Suprapubic skin (tissue), 4 donors: ENCODE measurements at regions not wholly inside any gene's neighbourhood (a gene's known extent, or its start where the extent isn't known, plus 50 kb on each side); places are given as distances from the start of the nearest gene placed in this dataset.
A peak's percentile ranks its signal among the peaks of the same experiment; 100 is the strongest.
"Not testable (repeated sequence)": the region's sequence is repeated elsewhere in the genome, so short reads cannot be mapped to it uniquely, and the experiment has no call there.

Experiments
- DNase-seq, 2 donors: peaks; one replicate each; pipeline ENCODE4 v3.0.0-alpha.2; 2019; ENCODE audit warnings: low spot score in 2 of 2
- H3K27ac ChIP-seq: fragments of 200-600 bp; sonication (generic); one replicate; pipeline ENCODE4 v1.5.1; 2019
- H3K27me3 ChIP-seq: fragments of 200-600 bp; sonication (generic); one replicate; pipeline ENCODE4 v1.5.1; 2019
- H3K36me3 ChIP-seq: fragments of 200-600 bp; sonication (generic); one replicate; pipeline ENCODE4 v1.5.1; 2019
- H3K4me1 ChIP-seq: fragments of 200-600 bp; sonication (generic); one replicate; pipeline ENCODE4 v1.5.1; 2019
- H3K4me3 ChIP-seq: fragments of 200-600 bp; sonication (generic); one replicate; pipeline ENCODE4 v1.5.1; 2019; ENCODE audit warnings: mild to moderate bottlenecking
- H3K9me3 ChIP-seq: fragments of 200-600 bp; sonication (generic); one replicate; pipeline ENCODE4 v1.5.1; 2019
- CTCF ChIP-seq, 2 donors: fragments of 200-600 bp in 1 of 2; fragments of 450-650 bp in 1 of 2; sonication (generic) in 1 of 2; IDR thresholded peaks; one replicate each; pipeline ENCODE4 v1.5.1; 2016 to 2019; ENCODE audit warnings: antibody characterized with exemption in 2 of 2, mild to moderate bottlenecking in 1 of 2, moderate library complexity in 1 of 2
- EP300 ChIP-seq: sonication (generic); formaldehyde crosslinking; IDR thresholded peaks from one replicate; pipeline ENCODE4 v1.6.1; 2017; ENCODE audit warnings: antibody characterized with exemption
- POLR2A ChIP-seq, 2 donors: fragments of 450-650 bp; IDR thresholded peaks; one replicate each; pipeline ENCODE4 v1.6.1; 2017; ENCODE audit warnings: antibody characterized with exemption in 2 of 2, mild to moderate bottlenecking in 2 of 2, moderate library complexity in 2 of 2
- POLR2AphosphoS5 ChIP-seq, 3 donors: sonication (generic); formaldehyde crosslinking; IDR thresholded peaks; one replicate each; pipeline ENCODE4 v1.6.1; 2017; ENCODE audit warnings: antibody characterized with exemption in 3 of 3
- WGBS: methylation state at CpG from one replicate; pipeline ENCODE4 v1.1.5; 2018; 5-methylcytosine and 5-hydroxymethylcytosine counted together

GRCh38 chr13:76292726-76293125 is 593.5 kb downstream of the KCTD12 start:
- WGBS, result 83% methylated on average over 3 of the region's 3 CpGs
- no peaks in the 10 kb centered on the region for H3K9me3 ChIP-seq
- no peak for TF ChIP-seq POLR2AphosphoS5 (IDR thresholded peaks at IDR 0.05)
- no peak for TF ChIP-seq EP300
- no peak for TF ChIP-seq CTCF (IDR thresholded peaks at IDR 0.05)
- TF ChIP-seq POLR2A (IDR thresholded peaks at IDR 0.05), result no peak
- H3K27ac ChIP-seq, result no peak overlapping the region
- no peaks in the 10 kb centered on the region for H3K4me1 ChIP-seq
- no peak overlapping the region for H3K4me3 ChIP-seq
- no peak for DNase-seq
- no peaks in the 10 kb centered on the region for H3K36me3 ChIP-seq
- no peaks in the 10 kb centered on the region for H3K27me3 ChIP-seq

DNA sequence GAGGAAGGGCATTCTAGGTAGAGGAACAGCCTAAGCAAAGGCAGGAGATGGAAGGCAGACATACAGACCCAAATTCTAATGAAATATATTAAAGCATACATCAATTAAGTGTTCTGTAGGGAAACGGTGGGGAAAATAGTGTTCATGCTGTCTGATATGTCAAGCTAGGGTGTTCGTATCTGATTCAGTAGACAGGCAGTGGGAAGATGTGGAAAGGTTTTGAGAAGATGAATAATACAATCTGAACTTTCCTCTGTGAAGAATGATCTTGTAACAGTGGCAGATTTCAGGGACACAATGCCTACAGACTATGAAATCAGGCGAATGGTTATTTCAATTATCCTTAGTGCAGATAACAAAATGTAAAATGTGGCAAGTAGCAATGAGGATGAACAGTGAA is 594.2 kb downstream of the KCTD12 start:
- no peaks in the 10 kb centered on the region for H3K36me3 ChIP-seq
- no peak overlapping the region for H3K27ac ChIP-seq
- H3K27me3 ChIP-seq, result no peaks in the 10 kb centered on the region
- no peaks in the 10 kb centered on the region for H3K4me1 ChIP-seq
- no peak for TF ChIP-seq POLR2AphosphoS5 (IDR thresholded peaks at IDR 0.05)
- TF ChIP-seq POLR2A (IDR thresholded peaks at IDR 0.05), result no peak
- no peak for TF ChIP-seq CTCF (IDR thresholded peaks at IDR 0.05)
- no peak for TF ChIP-seq EP300
- H3K9me3 ChIP-seq, result no peaks in the 10 kb centered on the region
- no peak for DNase-seq
- no peak overlapping the region for H3K4me3 ChIP-seq
- WGBS, result 89% methylated on average over 3 of the region's 3 CpGs

DNA sequence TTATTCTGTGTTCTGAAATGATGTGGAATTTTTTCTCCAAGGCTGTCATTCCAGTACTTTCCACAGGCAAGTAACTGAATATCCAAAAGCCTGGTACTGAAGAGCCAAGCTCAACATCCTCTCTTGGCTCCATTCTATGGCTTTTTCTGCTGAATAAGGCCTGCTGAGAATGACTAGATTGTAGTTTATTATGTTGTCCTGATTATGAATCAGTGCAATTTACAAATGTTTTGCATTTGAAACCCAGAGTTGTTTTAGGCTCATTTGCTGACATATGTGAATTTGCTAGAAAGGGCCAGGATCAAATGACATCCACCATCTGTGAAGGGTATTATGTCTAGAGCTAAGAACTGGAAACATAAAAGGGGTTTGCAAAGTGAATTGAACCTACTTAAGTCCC is 596.6 kb downstream of the KCTD12 start:
- TF ChIP-seq CTCF (IDR thresholded peaks at IDR 0.05) (no peak), POLR2A (IDR thresholded peaks at IDR 0.05) (no peak), POLR2AphosphoS5 (IDR thresholded peaks at IDR 0.05) (no peak), EP300 (no peak)
- H3K27me3 ChIP-seq, result no peaks in the 10 kb centered on the region
- H3K4me1 ChIP-seq, result no peaks in the 10 kb centered on the region
- no peak overlapping the region for H3K4me3 ChIP-seq
- no peak for DNase-seq
- no peaks in the 10 kb centered on the region for H3K9me3 ChIP-seq
- H3K27ac ChIP-seq, result no peak overlapping the region
- no peaks in the 10 kb centered on the region for H3K36me3 ChIP-seq

- Histone ChIP-seq H3K27ac (peak overlapping the region; percentile 57), H3K9me3 (no peaks in the 10 kb centered on the region), H3K36me3 (no peaks in the 10 kb centered on the region), H3K4me1 (no peaks in the 10 kb centered on the region), H3K27me3 (no peaks in the 10 kb centered on the region), H3K4me3 (no peak overlapping the region)
- TF ChIP-seq EP300 (no peak), POLR2AphosphoS5 (IDR thresholded peaks at IDR 0.05) (no peak), POLR2A (IDR thresholded peaks at IDR 0.05) (no peak), CTCF (IDR thresholded peaks at IDR 0.05) (no peak)
- no peak for DNase-seq
- WGBS, result 60% methylated on average over 4 of the region's 4 CpGs
Observed at GRCh38 chr13:76286178-76286577, 600.0 kb downstream of the KCTD12 start.

GRCh38 chr13:76285463-76285862 is 600.7 kb downstream of the KCTD12 start:
- no peak for TF ChIP-seq EP300
- TF ChIP-seq POLR2AphosphoS5 (IDR thresholded peaks at IDR 0.05), result no peak
- TF ChIP-seq POLR2A (IDR thresholded peaks at IDR 0.05), result no peak
- no peak for TF ChIP-seq CTCF (IDR thresholded peaks at IDR 0.05)
- no peaks in the 10 kb centered on the region for H3K36me3 ChIP-seq
- WGBS, result 90% methylated on average over 6 of the region's 6 CpGs
- DNase-seq, result no peak
- no peak overlapping the region for H3K4me3 ChIP-seq
- H3K27me3 ChIP-seq, result no peaks in the 10 kb centered on the region
- no peaks in the 10 kb centered on the region for H3K4me1 ChIP-seq
- H3K27ac ChIP-seq, result peak overlapping the region; percentile 57
- no peaks in the 10 kb centered on the region for H3K9me3 ChIP-seq

DNA sequence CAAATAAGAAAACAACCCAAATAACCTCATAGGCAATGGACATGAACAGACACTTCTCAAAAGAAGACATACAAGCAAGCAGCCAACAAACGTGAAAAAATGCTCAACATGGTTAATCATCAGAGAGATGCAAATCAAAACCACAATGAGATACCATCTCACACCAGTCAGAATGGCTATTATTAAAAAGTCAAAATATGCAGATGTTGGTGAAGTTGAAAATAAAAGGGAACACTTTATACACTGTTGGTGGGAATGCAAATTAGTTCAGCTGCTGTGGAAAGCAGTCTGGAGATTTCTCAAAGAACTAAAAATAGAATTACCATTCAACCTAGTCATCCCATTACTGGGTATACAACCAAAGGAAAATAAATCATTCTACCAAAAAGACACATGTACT is 606.4 kb downstream of the KCTD12 start:
- not testable (repeated sequence) for H3K4me1 ChIP-seq, H3K9me3 ChIP-seq, H3K36me3 ChIP-seq, H3K4me3 ChIP-seq, H3K27me3 ChIP-seq, DNase-seq, H3K27ac ChIP-seq
- WGBS, result 38% methylated on average over 1 of the region's 1 CpG
